ENCODE measurements at regions not wholly inside any gene's neighbourhood (a gene's known extent, or its start where the extent isn't known, plus 50 kb on each side); places are given as distances from the start of the nearest gene placed in this dataset.
"Not testable (repeated sequence)": the region's sequence is repeated elsewhere in the genome, so short reads cannot be mapped to it uniquely, and the experiment has no call there.

DNA sequence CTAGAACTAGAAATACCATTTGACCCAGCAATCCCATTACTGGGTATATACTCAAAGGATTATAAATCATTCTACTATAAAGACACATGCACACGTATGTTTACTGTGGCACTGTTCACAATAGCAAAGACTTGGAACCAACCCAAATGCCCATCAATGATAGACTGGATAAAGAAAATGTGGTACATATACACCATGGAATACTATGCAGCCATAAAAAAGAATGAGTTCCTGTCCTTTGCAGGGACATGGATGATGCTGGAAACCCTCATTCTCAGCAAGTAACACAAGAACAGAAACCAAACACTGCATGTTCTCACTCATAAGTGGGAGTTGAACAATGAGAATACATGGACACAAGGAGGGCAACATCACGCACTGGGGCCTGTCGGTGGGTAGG, 550.3 kb upstream of the USP24 start:
- ATAC-seq; RAD21 ChIA-PET (ENCODE audit: unreplicated experiment): not testable (repeated sequence)
- WGBS (ENCODE audit: insufficient coverage, insufficient replicate concordance, low lambda C conversion rate, missing lambda C conversion rate): 62% methylated on average over 3 of the region's 3 CpGs

DNA sequence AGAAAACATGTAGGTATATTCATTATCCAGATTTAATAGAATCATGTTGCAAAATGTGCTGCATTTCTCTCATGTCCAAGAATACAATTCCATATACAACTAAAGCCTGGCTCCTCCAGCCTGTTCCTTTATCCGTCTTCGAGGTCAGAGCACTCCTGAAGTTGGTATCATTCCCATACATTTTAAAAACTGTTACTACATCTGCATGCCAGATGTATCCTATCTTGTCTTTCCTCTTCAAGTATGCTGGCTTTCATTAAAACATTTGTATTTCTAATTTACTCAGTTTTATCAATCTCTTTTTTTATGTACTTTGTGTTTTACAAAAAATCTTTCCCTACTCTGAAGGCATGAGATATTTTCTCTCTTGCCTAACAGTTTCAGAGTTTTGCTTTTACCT, 536.6 kb upstream of the USP24 start:
- ChIA-PET RAD21 (ENCODE audit: unreplicated experiment) (no interaction called here), CTCF (no interaction called here), SMC1A (ENCODE audit: uncharacterized antibody, unreplicated experiment) (no interaction called here), POLR2A (no interaction called here)
- WGBS (ENCODE audit: insufficient coverage, insufficient replicate concordance, low lambda C conversion rate, missing lambda C conversion rate): 3% methylated on average over 2 of the region's 2 CpGs
- no peaks in the 10 kb centered on the region for H3K9me3 ChIP-seq (replicated peaks; ENCODE audit: control insufficient read depth, insufficient read depth, low read length)
- in situ Hi-C loops (cut with MboI): no loop called here
- no peaks in the 10 kb centered on the region for H3K36me3 ChIP-seq (ENCODE audit: control insufficient read depth in 2 of 2, insufficient read depth in 2 of 2, low read length in 1 of 2)
- no peak overlapping the region for H3K4me2 ChIP-seq (ENCODE audit: control insufficient read depth, insufficient read depth)
- no peaks in the 10 kb centered on the region for H3K4me1 ChIP-seq (ENCODE audit: control insufficient read depth, insufficient read depth, low read length)
- H2AFZ ChIP-seq (ENCODE audit: control insufficient read depth, low read depth, low read length): no peak overlapping the region
- H3K79me2 ChIP-seq (ENCODE audit: control insufficient read depth, insufficient read depth, low read length): no peaks in the 10 kb centered on the region
- H3K4me3 ChIP-seq: no peak overlapping the region
- FAIRE-seq: no peak
- no peak overlapping the region for H3K9ac ChIP-seq (ENCODE audit: control insufficient read depth, insufficient read depth, low read length)
- DNase-seq (ENCODE audit: low read depth, low spot score): no peak
- no peaks in the 10 kb centered on the region for H4K20me1 ChIP-seq (ENCODE audit: control insufficient read depth, insufficient read depth)
- intact Hi-C loops (cut with micrococcal nuclease; ENCODE audit: unreplicated experiment): no loop called here
- BruUV-seq (replicated peaks): no TSS peak
- peaks cover 0 to 1% of the 10 kb centered on the region in 2 experiments; a peak in 1 of 4 replicates for H3K27me3 ChIP-seq (replicated peaks in 1 of 2; ENCODE audit: control insufficient read depth in 2 of 2, insufficient read depth in 2 of 2, low read length in 1 of 2)
- H3K27ac ChIP-seq (ENCODE audit: control insufficient read depth, insufficient read depth): no peak overlapping the region
- no peak for ATAC-seq
- TF ChIP-seq MTA3 (IDR thresholded peaks at IDR 0.05; ENCODE audit: borderline replicate concordance, low read length) (no peak), CEBPB (IDR thresholded peaks at IDR 0.05; ENCODE audit: borderline replicate concordance in 1 of 2, low read depth in 2 of 2, low read length in 2 of 2) (no peak), KDM1A (IDR thresholded peaks at IDR 0.05; ENCODE audit: borderline replicate concordance) (no peak), POLR2A (IDR thresholded peaks at IDR 0.05; ENCODE audit: low read depth, low read length) (no peak), NR2C1 (IDR thresholded peaks at IDR 0.05) (no peak), KAT2A (conservative IDR thresholded peaks at IDR 0.05; ENCODE audit: control insufficient read depth, low read depth, low read length) (no peak), RB1 (IDR thresholded peaks at IDR 0.05; ENCODE audit: borderline replicate concordance) (no peak), RELA (IDR thresholded peaks at IDR 0.05; ENCODE audit: borderline replicate concordance, partially characterized antibody) (no peak), NR2C2 (IDR thresholded peaks at IDR 0.05; ENCODE audit: borderline replicate concordance, control insufficient read depth, insufficient read length, low read depth) (no peak), HCFC1 (IDR thresholded peaks at IDR 0.05; ENCODE audit: low read length) (no peak), SMAD5 (IDR thresholded peaks at IDR 0.05; ENCODE audit: low read depth) (no peak), TCF7 (IDR thresholded peaks at IDR 0.05; ENCODE audit: borderline replicate concordance) (no peak)
- TF ChIP-seq, protein P1, sequence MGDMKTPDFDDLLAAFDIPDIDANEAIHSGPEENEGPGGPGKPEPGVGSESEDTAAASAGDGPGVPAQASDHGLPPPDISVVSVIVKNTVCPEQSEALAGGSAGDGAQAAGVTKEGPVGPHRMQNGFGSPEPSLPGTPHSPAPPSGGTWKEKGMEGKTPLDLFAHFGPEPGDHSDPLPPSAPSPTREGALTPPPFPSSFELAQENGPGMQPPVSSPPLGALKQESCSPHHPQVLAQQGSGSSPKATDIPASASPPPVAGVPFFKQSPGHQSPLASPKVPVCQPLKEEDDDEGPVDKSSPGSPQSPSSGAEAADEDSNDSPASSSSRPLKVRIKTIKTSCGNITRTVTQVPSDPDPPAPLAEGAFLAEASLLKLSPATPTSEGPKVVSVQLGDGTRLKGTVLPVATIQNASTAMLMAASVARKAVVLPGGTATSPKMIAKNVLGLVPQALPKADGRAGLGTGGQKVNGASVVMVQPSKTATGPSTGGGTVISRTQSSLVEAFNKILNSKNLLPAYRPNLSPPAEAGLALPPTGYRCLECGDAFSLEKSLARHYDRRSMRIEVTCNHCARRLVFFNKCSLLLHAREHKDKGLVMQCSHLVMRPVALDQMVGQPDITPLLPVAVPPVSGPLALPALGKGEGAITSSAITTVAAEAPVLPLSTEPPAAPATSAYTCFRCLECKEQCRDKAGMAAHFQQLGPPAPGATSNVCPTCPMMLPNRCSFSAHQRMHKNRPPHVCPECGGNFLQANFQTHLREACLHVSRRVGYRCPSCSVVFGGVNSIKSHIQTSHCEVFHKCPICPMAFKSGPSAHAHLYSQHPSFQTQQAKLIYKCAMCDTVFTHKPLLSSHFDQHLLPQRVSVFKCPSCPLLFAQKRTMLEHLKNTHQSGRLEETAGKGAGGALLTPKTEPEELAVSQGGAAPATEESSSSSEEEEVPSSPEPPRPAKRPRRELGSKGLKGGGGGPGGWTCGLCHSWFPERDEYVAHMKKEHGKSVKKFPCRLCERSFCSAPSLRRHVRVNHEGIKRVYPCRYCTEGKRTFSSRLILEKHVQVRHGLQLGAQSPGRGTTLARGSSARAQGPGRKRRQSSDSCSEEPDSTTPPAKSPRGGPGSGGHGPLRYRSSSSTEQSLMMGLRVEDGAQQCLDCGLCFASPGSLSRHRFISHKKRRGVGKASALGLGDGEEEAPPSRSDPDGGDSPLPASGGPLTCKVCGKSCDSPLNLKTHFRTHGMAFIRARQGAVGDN (IDR thresholded peaks at IDR 0.05): no peak

More for the DNA sequence above, 550.3 kb upstream of the USP24 start:
- H4K20me1 ChIP-seq (ENCODE audit: control insufficient read depth, insufficient read depth); BruUV-seq (replicated peaks); H3K9me3 ChIP-seq (replicated peaks; ENCODE audit: control insufficient read depth, insufficient read depth, low read length); H3K9ac ChIP-seq (ENCODE audit: control insufficient read depth, insufficient read depth, low read length); H2AFZ ChIP-seq (ENCODE audit: control insufficient read depth, low read depth, low read length); DNase-seq (ENCODE audit: low read depth, low spot score); H3K4me1 ChIP-seq (ENCODE audit: control insufficient read depth, insufficient read depth, low read length); H3K4me2 ChIP-seq (ENCODE audit: control insufficient read depth, insufficient read depth); H3K36me3 ChIP-seq (ENCODE audit: control insufficient read depth in 2 of 2, insufficient read depth in 2 of 2, low read length in 1 of 2); SMC1A ChIA-PET (ENCODE audit: uncharacterized antibody, unreplicated experiment); H3K79me2 ChIP-seq (ENCODE audit: control insufficient read depth, insufficient read depth, low read length); H3K27ac ChIP-seq (ENCODE audit: control insufficient read depth, insufficient read depth); POLR2A ChIA-PET; H3K4me3 ChIP-seq; FAIRE-seq; H3K27me3 ChIP-seq (replicated peaks in 1 of 2; ENCODE audit: control insufficient read depth in 2 of 2, insufficient read depth in 2 of 2, low read length in 1 of 2); in situ Hi-C loops (cut with MboI); intact Hi-C loops (cut with micrococcal nuclease; ENCODE audit: unreplicated experiment): not testable (repeated sequence)
- CTCF ChIA-PET: interaction anchor here (1.0 kb wide), 1 partner anchor 11 kb away, joined by 3 read pairs; no protein-coding TSS in a partner anchor
